RWPE2 (cell line): ENCODE measurements at regions not wholly inside any gene's neighbourhood (a gene's known extent, or its start where the extent isn't known, plus 50 kb on each side); places are given as distances from the start of the nearest gene placed in this dataset.

Experiments
- ATAC-seq: fragments of 200-7000 bp; cut with Tn5 transposase; 3 replicates; pipeline ENCODE4 v1.9.1; 2021; ENCODE audit warnings: low read depth
- DNase-seq: peaks from one replicate; pipeline ENCODE4 v3.0.0-alpha.2; 2020; ENCODE audit warnings: low spot score
- H3K27ac ChIP-seq: fragments of 450-650 bp; 2 replicates; pipeline ENCODE4 v1.5.1; 2017; ENCODE audit warnings: mild to moderate bottlenecking; ENCODE audit not compliant: poor library complexity, severe bottlenecking
- H3K27me3 ChIP-seq: fragments of 250-450 bp; sonication (Bioruptor Pico); 2 replicates; pipeline ENCODE4 v1.5.1; 2021; ENCODE audit warnings: mild to moderate bottlenecking, moderate library complexity; ENCODE audit not compliant: insufficient read depth, poor library complexity, severe bottlenecking
- H3K36me3 ChIP-seq: fragments of 250-450 bp; sonication (Bioruptor Pico); 2 replicates; pipeline ENCODE4 v1.5.1; 2020; ENCODE audit warnings: low read depth, mild to moderate bottlenecking, moderate library complexity
- H3K4me1 ChIP-seq: fragments of 250-450 bp; sonication (Bioruptor Pico); 2 replicates; pipeline ENCODE4 v1.5.1; 2021; ENCODE audit warnings: mild to moderate bottlenecking, moderate library complexity; ENCODE audit not compliant: insufficient read depth, poor library complexity, severe bottlenecking
- H3K4me3 ChIP-seq: fragments of 250-450 bp; sonication (Bioruptor Pico); 2 replicates; pipeline ENCODE4 v1.5.1; 2021; ENCODE audit warnings: mild to moderate bottlenecking, moderate library complexity; ENCODE audit not compliant: severe bottlenecking
- H3K9me3 ChIP-seq: fragments of 250-450 bp; sonication (Bioruptor Pico); 2 replicates; pipeline ENCODE4 v1.5.1; 2021; ENCODE audit warnings: mild to moderate bottlenecking, moderate library complexity; ENCODE audit not compliant: severe bottlenecking
- TF ChIP-seq, protein P1 (sequence below): fragments of 450-650 bp; IDR thresholded peaks from one replicate; pipeline ENCODE4 v1.5.1; 2017; ENCODE audit warnings: mild to moderate bottlenecking, moderate library complexity; ENCODE audit not compliant: poor library complexity, severe bottlenecking

GRCh38 chr2:57869758-57870344 is 176.8 kb upstream of the VRK2 start:
- no peak overlapping the region for H3K4me3 ChIP-seq
- ATAC-seq (no peak), DNase-seq (no peak)
- TF ChIP-seq, protein P1, sequence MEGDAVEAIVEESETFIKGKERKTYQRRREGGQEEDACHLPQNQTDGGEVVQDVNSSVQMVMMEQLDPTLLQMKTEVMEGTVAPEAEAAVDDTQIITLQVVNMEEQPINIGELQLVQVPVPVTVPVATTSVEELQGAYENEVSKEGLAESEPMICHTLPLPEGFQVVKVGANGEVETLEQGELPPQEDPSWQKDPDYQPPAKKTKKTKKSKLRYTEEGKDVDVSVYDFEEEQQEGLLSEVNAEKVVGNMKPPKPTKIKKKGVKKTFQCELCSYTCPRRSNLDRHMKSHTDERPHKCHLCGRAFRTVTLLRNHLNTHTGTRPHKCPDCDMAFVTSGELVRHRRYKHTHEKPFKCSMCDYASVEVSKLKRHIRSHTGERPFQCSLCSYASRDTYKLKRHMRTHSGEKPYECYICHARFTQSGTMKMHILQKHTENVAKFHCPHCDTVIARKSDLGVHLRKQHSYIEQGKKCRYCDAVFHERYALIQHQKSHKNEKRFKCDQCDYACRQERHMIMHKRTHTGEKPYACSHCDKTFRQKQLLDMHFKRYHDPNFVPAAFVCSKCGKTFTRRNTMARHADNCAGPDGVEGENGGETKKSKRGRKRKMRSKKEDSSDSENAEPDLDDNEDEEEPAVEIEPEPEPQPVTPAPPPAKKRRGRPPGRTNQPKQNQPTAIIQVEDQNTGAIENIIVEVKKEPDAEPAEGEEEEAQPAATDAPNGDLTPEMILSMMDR, result no peak
- H3K4me1 ChIP-seq, result no peaks in the 10 kb centered on the region
- no peaks in the 10 kb centered on the region for H3K9me3 ChIP-seq
- H3K27me3 ChIP-seq, result no peaks in the 10 kb centered on the region
- no peak overlapping the region for H3K27ac ChIP-seq
- H3K36me3 ChIP-seq, result no peaks in the 10 kb centered on the region

DNA sequence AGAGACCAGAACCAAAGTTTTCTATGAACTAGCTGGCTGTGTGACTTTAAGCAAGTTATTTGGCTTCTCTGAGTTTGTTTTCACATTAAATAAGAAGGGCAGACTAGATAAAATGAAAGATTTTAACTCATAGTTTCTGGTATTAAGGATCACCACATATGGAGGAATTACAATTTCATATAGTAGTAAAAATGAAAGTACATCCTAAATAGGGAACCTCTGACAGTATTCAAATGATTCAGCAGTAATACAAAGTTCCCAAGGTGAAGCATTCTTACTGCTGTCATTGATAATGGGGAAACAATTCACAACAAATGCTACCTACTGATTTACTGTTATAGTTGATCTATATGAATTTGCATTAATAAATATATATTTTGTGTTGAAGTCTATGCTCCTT is 170.3 kb upstream of the VRK2 start:
- DNase-seq (no peak), ATAC-seq (no peak)
- Histone ChIP-seq H3K27me3 (no peaks in the 10 kb centered on the region), H3K4me3 (no peak overlapping the region), H3K4me1 (peaks cover 5% of the 10 kb centered on the region), H3K36me3 (no peaks in the 10 kb centered on the region), H3K9me3 (no peaks in the 10 kb centered on the region), H3K27ac (no peak overlapping the region)
- TF ChIP-seq, protein P1, result no peak

GRCh38 chr2:57877811-57878170 is 168.8 kb upstream of the VRK2 start:
- no peak overlapping the region for H3K4me3 ChIP-seq
- ATAC-seq (no peak), DNase-seq (no peak)
- H3K9me3 ChIP-seq, result no peaks in the 10 kb centered on the region
- no peaks in the 10 kb centered on the region for H3K27me3 ChIP-seq
- TF ChIP-seq, protein P1, result no peak
- peaks cover 20% of the 10 kb centered on the region for H3K4me1 ChIP-seq
- H3K36me3 ChIP-seq, result no peaks in the 10 kb centered on the region
- H3K27ac ChIP-seq, result no peak overlapping the region

- Histone ChIP-seq H3K4me3 (no peak overlapping the region), H3K9me3 (no peaks in the 10 kb centered on the region), H3K27ac (no peak overlapping the region), H3K4me1 (peaks cover 21% of the 10 kb centered on the region), H3K36me3 (no peaks in the 10 kb centered on the region), H3K27me3 (no peaks in the 10 kb centered on the region)
- DNase-seq (no peak), ATAC-seq (no peak)
- TF ChIP-seq, protein P1, result no peak
These were observed 168.3 kb upstream of the VRK2 start for GRCh38 chr2:57878171-57878865.

DNA sequence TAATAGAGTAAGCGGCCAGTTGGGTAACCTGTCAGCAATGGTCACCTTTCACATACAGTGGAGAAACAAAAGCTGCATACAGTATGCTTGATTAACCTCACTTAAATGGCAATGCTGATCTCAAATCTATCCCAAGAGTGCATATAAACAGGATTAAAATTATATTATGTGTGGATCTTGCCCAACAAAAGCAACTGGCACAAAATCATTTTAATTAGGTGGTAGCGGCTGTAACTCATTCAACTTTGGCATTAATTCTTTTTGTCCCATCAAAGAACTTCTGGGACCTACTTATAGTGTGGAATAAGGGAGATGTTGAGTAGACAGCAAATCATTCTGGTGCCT is 167.8 kb upstream of the VRK2 start:
- TF ChIP-seq, protein P1, result no peak
- H3K4me1 ChIP-seq, result peaks cover 21% of the 10 kb centered on the region
- no peak overlapping the region for H3K27ac ChIP-seq

More for the DNA sequence above, 167.8 kb upstream of the VRK2 start:
- Histone ChIP-seq H3K4me3 (no peak overlapping the region), H3K27me3 (no peaks in the 10 kb centered on the region), H3K9me3 (no peaks in the 10 kb centered on the region), H3K36me3 (no peaks in the 10 kb centered on the region)
- DNase-seq (no peak), ATAC-seq (no peak)
